ENCODE measurements at regions not wholly inside any gene's neighbourhood (a gene's known extent, or its start where the extent isn't known, plus 50 kb on each side); places are given as distances from the start of the nearest gene placed in this dataset.

GRCh38 chr14:65352964-65353530, 59.5 kb upstream of the FUT8 start:
- no peak for TF ChIP-seq CTCF (IDR thresholded peaks at IDR 0.05; ENCODE audit: low read depth, low read length, missing input control)
- TF ChIP-seq RAD21 (IDR thresholded peaks at IDR 0.05): no peak
- TF ChIP-seq HNF4A (conservative IDR thresholded peaks at IDR 0.05): no peak
- TF ChIP-seq YY1 (IDR thresholded peaks at IDR 0.05): no peak
- TF ChIP-seq JUND (IDR thresholded peaks at IDR 0.05): no peak
- TF ChIP-seq ATF3 (IDR thresholded peaks at IDR 0.05): no peak
- no peak for TF ChIP-seq TAF1 (conservative IDR thresholded peaks at IDR 0.05)
- no peak for TF ChIP-seq REST (IDR thresholded peaks at IDR 0.05)
- no peak for TF ChIP-seq HNF4G (IDR thresholded peaks at IDR 0.05)
- no peak for TF ChIP-seq SP1 (IDR thresholded peaks at IDR 0.05)
- no peak for TF ChIP-seq MAX (IDR thresholded peaks at IDR 0.05)
- no peak for TF ChIP-seq ZBTB33 (IDR thresholded peaks at IDR 0.05)
- no peak for TF ChIP-seq RXRA (IDR thresholded peaks at IDR 0.05)
- TF ChIP-seq GABPA (IDR thresholded peaks at IDR 0.05 in 1 of 2, conservative IDR thresholded peaks at IDR 0.05 in 1 of 2): no peak
